ENCODE measurements at regions not wholly inside any gene's neighbourhood (a gene's known extent, or its start where the extent isn't known, plus 50 kb on each side); places are given as distances from the start of the nearest gene placed in this dataset.
"Not testable (repeated sequence)": the region's sequence is repeated elsewhere in the genome, so short reads cannot be mapped to it uniquely, and the experiment has no call there.

- ATAC-seq = no peak
Measured at GRCh38 chr7:64469673-64470072, 93.2 kb downstream of the ZNF680 start.

GRCh38 chr7:64465551-64465950 lies 97.3 kb downstream of the ZNF680 start:
- Mint-ChIP-seq H3K4me1 (no peaks in the 10 kb centered on the region), H3K27ac (no peak overlapping the region), H3K27me3 (no peaks in the 10 kb centered on the region), H3K36me3 (peaks cover 6% of the 10 kb centered on the region), H3K4me3 (no peak overlapping the region), H3K9me3 (peaks cover 3% of the 10 kb centered on the region)
- no peak for ATAC-seq

More at GRCh38 chr7:64469673-64470072, 93.2 kb downstream of the ZNF680 start:
- Mint-ChIP-seq H3K36me3 (peaks cover 6% of the 10 kb centered on the region), H3K9me3 (peaks cover 3% of the 10 kb centered on the region), H3K4me1 (no peaks in the 10 kb centered on the region), H3K4me3 (no peak overlapping the region), H3K27ac (no peak overlapping the region), H3K27me3 (no peaks in the 10 kb centered on the region)

GRCh38 chr7:64463636-64464375 lies 99.1 kb downstream of the ZNF680 start:
- H3K27ac Mint-ChIP-seq = peak overlapping the region; percentile 85
- peak overlapping the region; percentile 87 for H3K4me3 Mint-ChIP-seq
- no peaks in the 10 kb centered on the region for H3K4me1 Mint-ChIP-seq
- H3K36me3 Mint-ChIP-seq = peaks cover 6% of the 10 kb centered on the region
- H3K27me3 Mint-ChIP-seq = no peaks in the 10 kb centered on the region
- no peaks in the 10 kb centered on the region for H3K9me3 Mint-ChIP-seq
- ATAC-seq = peak; percentile 94

- H3K27me3 Mint-ChIP-seq, H3K4me3 Mint-ChIP-seq, ATAC-seq, H3K4me1 Mint-ChIP-seq, H3K36me3 Mint-ChIP-seq, H3K9me3 Mint-ChIP-seq, H3K27ac Mint-ChIP-seq: not testable (repeated sequence)
Measured at GRCh38 chr7:64459858-64460257, 103.0 kb downstream of the ZNF680 start.

- Mint-ChIP-seq H3K4me3 (no peak overlapping the region), H3K9me3 (peaks cover 3% of the 10 kb centered on the region), H3K36me3 (no peaks in the 10 kb centered on the region), H3K27ac (no peak overlapping the region), H3K27me3 (no peaks in the 10 kb centered on the region), H3K4me1 (no peaks in the 10 kb centered on the region)
- ATAC-seq = no peak
Measured at GRCh38 chr7:64433590-64433989, 119.8 kb downstream of the ZNF736 start.

GRCh38 chr7:64431838-64432237 lies 118.1 kb downstream of the ZNF736 start:
- Mint-ChIP-seq H3K4me1 (no peaks in the 10 kb centered on the region), H3K27ac (no peak overlapping the region), H3K27me3 (no peaks in the 10 kb centered on the region), H3K4me3 (no peak overlapping the region), H3K9me3 (peaks cover 3% of the 10 kb centered on the region), H3K36me3 (no peaks in the 10 kb centered on the region)
- ATAC-seq = no peak

- H3K4me3 Mint-ChIP-seq = no peak overlapping the region
- H3K27me3 Mint-ChIP-seq = no peaks in the 10 kb centered on the region
- ATAC-seq = no peak
- peaks cover 4% of the 10 kb centered on the region for H3K9me3 Mint-ChIP-seq
- no peaks in the 10 kb centered on the region for H3K4me1 Mint-ChIP-seq
- no peak overlapping the region for H3K27ac Mint-ChIP-seq
- H3K36me3 Mint-ChIP-seq = no peaks in the 10 kb centered on the region
Measured at GRCh38 chr7:64429232-64429631, 115.5 kb downstream of the ZNF736 start.

GRCh38 chr7:64425436-64425835 lies 111.7 kb downstream of the ZNF736 start:
- not testable (repeated sequence) for ATAC-seq, H3K27me3 Mint-ChIP-seq, H3K4me3 Mint-ChIP-seq, H3K36me3 Mint-ChIP-seq, H3K4me1 Mint-ChIP-seq, H3K27ac Mint-ChIP-seq
- H3K9me3 Mint-ChIP-seq = peaks cover 11% of the 10 kb centered on the region

GRCh38 chr7:64407148-64407547 lies 93.4 kb downstream of the ZNF736 start:
- H3K36me3 Mint-ChIP-seq = no peaks in the 10 kb centered on the region
- no peak overlapping the region for H3K27ac Mint-ChIP-seq
- H3K4me3 Mint-ChIP-seq = no peak overlapping the region
- peaks cover 7% of the 10 kb centered on the region for H3K9me3 Mint-ChIP-seq
- no peaks in the 10 kb centered on the region for H3K27me3 Mint-ChIP-seq
- no peak for ATAC-seq
- H3K4me1 Mint-ChIP-seq = no peaks in the 10 kb centered on the region

Measured in stimulated activated memory B cell treated with anti-CD40 and anti-IgM and Interleukin-4, amounts not matched to agents 10 μg/mL and 1 μg/mL and 100 μg/mL, for 72 hours (primary cell).